Thoracic aorta (tissue), 2 donors: ENCODE measurements at regions not wholly inside any gene's neighbourhood (a gene's known extent, or its start where the extent isn't known, plus 50 kb on each side); places are given as distances from the start of the nearest gene placed in this dataset.

ENCODE experiments used
- ATAC-seq: fragments of 150-250 bp; one replicate; pipeline ENCODE4 v1.8.0; 2017; ENCODE audit warnings: low read depth; ENCODE audit not compliant: insufficient number of reproducible peaks, low FRiP score
- DNase-seq: peaks from one replicate; pipeline ENCODE4 v3.0.0-alpha.2; 2020; ENCODE audit warnings: low spot score
- H3K27ac ChIP-seq, 2 donors: fragments of 200-600 bp; sonication (generic); 1 replicate in 1 of 2; 2 replicates in 1 of 2; pipeline ENCODE4 v1.5.1; 2016; ENCODE audit warnings: mild to moderate bottlenecking in 2 of 2, moderate library complexity in 2 of 2
- H3K27me3 ChIP-seq: fragments of 200-600 bp; sonication (generic); replicated peaks from 2 replicates; pipeline ENCODE4 v1.6.0; 2016; ENCODE audit warnings: mild to moderate bottlenecking; ENCODE audit not compliant: insufficient read depth
- H3K36me3 ChIP-seq: fragments of 200-600 bp; sonication (generic); one replicate; pipeline ENCODE4 v1.5.1; 2016
- H3K4me1 ChIP-seq, 2 donors: fragments of 200-600 bp; sonication (generic); 1 replicate in 1 of 2; 2 replicates in 1 of 2; pipeline versions ENCODE4 v1.5.1 to v1.6.0; 2016; ENCODE audit warnings: low read depth in 2 of 2, mild to moderate bottlenecking in 1 of 2; ENCODE audit not compliant: control insufficient read depth in 1 of 2
- H3K4me3 ChIP-seq: fragments of 200-600 bp; sonication (generic); 2 replicates; pipeline ENCODE4 v1.5.1; 2016; ENCODE audit warnings: mild to moderate bottlenecking
- H3K9me3 ChIP-seq: fragments of 200-600 bp; sonication (generic); 2 replicates; pipeline ENCODE4 v1.5.1; 2016
- CTCF ChIP-seq: fragments of 200-600 bp; sonication (generic); IDR thresholded peaks from one replicate; pipeline ENCODE4 v1.5.1; 2019; ENCODE audit warnings: antibody characterized with exemption

GRCh38 chr2:129646107-129646506, 333.4 kb upstream of the RAB6C start:
- no peak for TF ChIP-seq CTCF
- Histone ChIP-seq H3K4me3 (no peak overlapping the region), H3K27ac (no peak overlapping the region), H3K9me3 (no peaks in the 10 kb centered on the region), H3K36me3 (no peaks in the 10 kb centered on the region), H3K4me1 (no peaks in the 10 kb centered on the region), H3K27me3 (no peaks in the 10 kb centered on the region)
- DNase-seq (no peak), ATAC-seq (no peak)

GRCh38 chr2:129653246-129653645, 326.2 kb upstream of the RAB6C start:
- Histone ChIP-seq H3K27me3 (no peaks in the 10 kb centered on the region), H3K4me3 (no peak overlapping the region), H3K36me3 (no peaks in the 10 kb centered on the region), H3K4me1 (no peaks in the 10 kb centered on the region), H3K9me3 (no peaks in the 10 kb centered on the region), H3K27ac (no peak overlapping the region)
- TF ChIP-seq CTCF: no peak
- ATAC-seq (no peak), DNase-seq (no peak)

GRCh38 chr2:129654331-129654730, 325.1 kb upstream of the RAB6C start:
- Histone ChIP-seq H3K27ac (no peak overlapping the region), H3K4me3 (no peak overlapping the region), H3K27me3 (no peaks in the 10 kb centered on the region), H3K9me3 (no peaks in the 10 kb centered on the region), H3K36me3 (no peaks in the 10 kb centered on the region), H3K4me1 (no peaks in the 10 kb centered on the region)
- no peak for TF ChIP-seq CTCF
- DNase-seq: no peak
- no peak for ATAC-seq

GRCh38 chr2:129656081-129656598, 323.3 kb upstream of the RAB6C start:
- Histone ChIP-seq H3K4me3 (no peak overlapping the region), H3K27ac (no peak overlapping the region), H3K27me3 (no peaks in the 10 kb centered on the region), H3K4me1 (no peaks in the 10 kb centered on the region), H3K36me3 (no peaks in the 10 kb centered on the region), H3K9me3 (no peaks in the 10 kb centered on the region)
- no peak for DNase-seq
- no peak for ATAC-seq
- TF ChIP-seq CTCF: no peak

GRCh38 chr2:129658430-129658829, 321.0 kb upstream of the RAB6C start:
- no peak for DNase-seq
- no peaks in the 10 kb centered on the region for H3K27me3 ChIP-seq
- H3K9me3 ChIP-seq: no peaks in the 10 kb centered on the region
- H3K4me3 ChIP-seq: no peak overlapping the region
- ATAC-seq: no peak
- no peaks in the 10 kb centered on the region for H3K4me1 ChIP-seq
- TF ChIP-seq CTCF: no peak
- H3K36me3 ChIP-seq: no peaks in the 10 kb centered on the region
- H3K27ac ChIP-seq: no peak overlapping the region
